ENCODE measurements at regions not wholly inside any gene's neighbourhood (a gene's known extent, or its start where the extent isn't known, plus 50 kb on each side); places are given as distances from the start of the nearest gene placed in this dataset.
A peak's percentile ranks its signal among the peaks of the same experiment; 100 is the strongest.
"Not testable (repeated sequence)": the region's sequence is repeated elsewhere in the genome, so short reads cannot be mapped to it uniquely, and the experiment has no call there.

DNA sequence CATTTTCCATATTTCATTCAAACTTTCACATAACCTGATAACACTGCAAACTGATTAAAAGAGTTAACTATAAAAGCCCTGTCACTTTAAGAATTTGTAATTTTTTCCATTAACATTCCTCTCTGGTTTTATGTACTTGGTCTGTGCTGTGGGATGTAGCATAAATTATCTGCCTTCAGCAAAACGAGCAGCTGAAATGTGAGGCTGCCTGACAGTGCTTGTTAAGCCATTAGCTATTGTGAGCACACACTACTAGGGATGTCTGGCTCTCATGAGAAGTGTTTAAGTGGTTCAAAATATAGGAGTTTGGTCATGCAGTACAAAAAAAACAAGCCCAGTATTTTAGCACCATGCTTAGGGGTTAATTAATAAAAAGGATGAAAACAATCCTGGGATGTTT is 63.0 kb downstream of the HOXA1 start:
- TF ChIP-seq, protein P1, sequence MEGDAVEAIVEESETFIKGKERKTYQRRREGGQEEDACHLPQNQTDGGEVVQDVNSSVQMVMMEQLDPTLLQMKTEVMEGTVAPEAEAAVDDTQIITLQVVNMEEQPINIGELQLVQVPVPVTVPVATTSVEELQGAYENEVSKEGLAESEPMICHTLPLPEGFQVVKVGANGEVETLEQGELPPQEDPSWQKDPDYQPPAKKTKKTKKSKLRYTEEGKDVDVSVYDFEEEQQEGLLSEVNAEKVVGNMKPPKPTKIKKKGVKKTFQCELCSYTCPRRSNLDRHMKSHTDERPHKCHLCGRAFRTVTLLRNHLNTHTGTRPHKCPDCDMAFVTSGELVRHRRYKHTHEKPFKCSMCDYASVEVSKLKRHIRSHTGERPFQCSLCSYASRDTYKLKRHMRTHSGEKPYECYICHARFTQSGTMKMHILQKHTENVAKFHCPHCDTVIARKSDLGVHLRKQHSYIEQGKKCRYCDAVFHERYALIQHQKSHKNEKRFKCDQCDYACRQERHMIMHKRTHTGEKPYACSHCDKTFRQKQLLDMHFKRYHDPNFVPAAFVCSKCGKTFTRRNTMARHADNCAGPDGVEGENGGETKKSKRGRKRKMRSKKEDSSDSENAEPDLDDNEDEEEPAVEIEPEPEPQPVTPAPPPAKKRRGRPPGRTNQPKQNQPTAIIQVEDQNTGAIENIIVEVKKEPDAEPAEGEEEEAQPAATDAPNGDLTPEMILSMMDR (IDR thresholded peaks at IDR 0.05; ENCODE audit: extremely low read depth, insufficient read depth, missing control alignments): no peak
- in situ Hi-C loops (cut with MboI; ENCODE audit: low pct_unique_long_range_greater_than_20kb, low sequenced_read_pairs, unreplicated experiment): no loop called here
- no peak for DNase-seq (ENCODE audit: low spot score)

DNA sequence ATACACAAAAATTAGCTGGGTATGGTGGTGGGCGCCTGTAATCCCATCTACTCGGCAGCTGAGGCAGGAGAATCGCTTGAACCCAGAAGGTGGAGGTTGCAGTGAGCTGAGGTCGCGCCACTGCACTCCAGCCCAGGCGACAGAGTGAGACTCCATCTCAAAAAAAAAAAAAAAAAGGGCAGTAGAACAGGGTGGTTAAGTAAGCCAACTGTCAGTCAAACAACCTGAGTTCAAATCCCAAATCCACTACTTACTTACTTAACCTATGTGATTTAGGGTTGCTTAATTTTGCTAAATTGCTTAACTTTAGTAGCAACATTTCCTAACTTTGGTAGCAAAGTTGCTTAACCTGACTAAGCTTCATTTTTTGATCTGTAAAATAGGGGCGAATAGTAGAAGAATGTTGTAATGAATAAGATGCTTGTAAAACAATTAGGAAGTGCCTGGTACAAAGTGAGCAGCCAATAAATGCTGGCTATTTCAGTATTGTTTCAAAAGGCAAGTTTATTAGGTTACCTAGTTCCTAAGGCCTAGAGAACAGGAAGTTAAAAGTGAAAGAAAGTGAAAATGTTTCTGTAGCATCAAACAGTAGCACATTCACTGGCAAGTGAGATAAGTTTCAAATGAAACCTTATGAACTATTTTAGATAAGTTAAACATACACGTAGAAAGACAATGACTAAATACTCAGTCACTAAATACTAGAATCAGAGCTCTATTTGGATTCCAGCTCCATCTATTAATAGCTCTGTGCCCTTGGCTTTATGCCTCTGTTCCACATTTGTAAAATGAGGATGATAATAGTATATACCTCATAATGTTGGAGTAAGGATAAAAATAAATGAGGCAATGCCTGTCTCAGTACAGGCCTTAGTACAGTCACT is 64.3 kb downstream of the HOXA1 start:
- DNase-seq (ENCODE audit: low spot score): peak; percentile 52
- TF ChIP-seq, protein P1 (IDR thresholded peaks at IDR 0.05; ENCODE audit: extremely low read depth, insufficient read depth, missing control alignments): no peak
- in situ Hi-C loops (cut with MboI; ENCODE audit: low pct_unique_long_range_greater_than_20kb, low sequenced_read_pairs, unreplicated experiment): no loop called here

DNA sequence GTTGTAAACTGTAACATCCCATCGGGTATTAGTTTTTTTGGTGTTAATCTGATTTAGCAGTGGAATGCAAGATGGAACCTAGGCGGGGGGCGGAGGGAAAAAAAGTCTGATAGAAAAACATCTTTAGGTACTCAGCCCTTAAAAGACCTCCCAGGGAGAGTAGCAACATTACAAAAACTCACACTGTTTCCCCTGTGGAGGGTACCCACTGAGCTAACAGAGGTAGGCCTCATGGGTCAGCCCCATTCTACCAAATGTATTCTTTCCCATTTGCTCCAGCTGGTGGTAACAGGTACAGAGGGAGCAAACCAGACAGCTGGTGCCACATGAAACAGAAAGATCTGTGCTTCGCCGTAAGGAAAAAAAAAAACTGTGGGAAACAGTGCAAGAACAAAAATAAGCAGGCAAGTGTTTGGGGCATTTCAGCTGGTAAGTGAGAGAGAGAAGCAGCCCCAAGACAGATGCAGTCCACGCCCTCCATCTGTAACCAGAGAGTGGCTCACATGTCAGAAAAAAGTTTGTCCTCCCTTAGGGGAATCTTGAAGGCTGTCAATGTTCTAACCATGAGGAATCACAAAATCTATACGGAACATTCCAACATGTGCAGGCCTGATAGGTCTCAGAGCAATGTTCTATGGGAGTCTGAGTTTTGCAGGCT is 65.3 kb downstream of the HOXA1 start:
- in situ Hi-C loops (cut with MboI; ENCODE audit: low pct_unique_long_range_greater_than_20kb, low sequenced_read_pairs, unreplicated experiment): no loop called here
- no peak for DNase-seq (ENCODE audit: low spot score)
- TF ChIP-seq, protein P1 (IDR thresholded peaks at IDR 0.05; ENCODE audit: extremely low read depth, insufficient read depth, missing control alignments): no peak

DNA sequence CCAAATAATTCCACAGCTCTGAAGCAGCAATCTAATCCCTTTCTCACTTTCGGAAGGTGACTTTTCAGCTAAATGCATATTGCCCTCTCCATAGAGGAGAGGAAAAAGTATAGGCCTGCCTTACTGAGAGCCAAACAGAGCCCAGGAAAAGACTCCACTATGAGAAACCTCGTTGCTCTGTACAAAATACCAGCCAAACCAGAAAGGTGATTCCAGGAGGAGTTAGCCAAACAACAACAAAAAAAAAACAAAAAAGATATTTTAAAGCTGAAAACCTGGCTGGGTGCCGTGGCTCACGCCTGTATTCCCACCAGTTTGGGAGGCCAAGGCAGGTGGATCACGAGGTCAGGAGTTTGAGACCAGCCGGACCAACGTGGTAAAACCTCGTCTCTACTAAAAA is 70.5 kb downstream of the HOXA1 start:
- in situ Hi-C loops (cut with MboI; ENCODE audit: low pct_unique_long_range_greater_than_20kb, low sequenced_read_pairs, unreplicated experiment): no loop called here
- DNase-seq (ENCODE audit: low spot score): no peak
- TF ChIP-seq, protein P1 (IDR thresholded peaks at IDR 0.05; ENCODE audit: extremely low read depth, insufficient read depth, missing control alignments): no peak

DNA sequence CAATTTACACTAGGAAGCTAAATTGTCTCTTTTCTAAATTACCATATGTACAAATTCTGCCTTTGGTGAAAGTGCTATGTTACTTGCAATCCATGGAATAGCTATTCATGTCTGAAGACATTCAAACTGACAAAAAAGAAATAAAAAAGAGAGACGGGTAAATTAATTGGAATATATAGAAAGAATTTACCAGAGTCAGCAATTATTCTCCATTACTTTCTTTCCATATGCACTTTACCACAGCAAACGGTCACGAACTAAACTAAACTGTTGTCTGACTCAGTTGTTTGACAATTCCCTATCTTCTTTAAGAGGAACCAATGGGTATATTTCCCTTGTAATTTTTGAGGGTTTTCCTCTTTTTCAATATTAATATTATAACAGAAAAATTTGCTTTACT is 85.7 kb downstream of the HOXA1 start:
- TF ChIP-seq, protein P1 (IDR thresholded peaks at IDR 0.05; ENCODE audit: extremely low read depth, insufficient read depth, missing control alignments): no peak
- in situ Hi-C loops (cut with MboI; ENCODE audit: low pct_unique_long_range_greater_than_20kb, low sequenced_read_pairs, unreplicated experiment): no loop called here

DNA sequence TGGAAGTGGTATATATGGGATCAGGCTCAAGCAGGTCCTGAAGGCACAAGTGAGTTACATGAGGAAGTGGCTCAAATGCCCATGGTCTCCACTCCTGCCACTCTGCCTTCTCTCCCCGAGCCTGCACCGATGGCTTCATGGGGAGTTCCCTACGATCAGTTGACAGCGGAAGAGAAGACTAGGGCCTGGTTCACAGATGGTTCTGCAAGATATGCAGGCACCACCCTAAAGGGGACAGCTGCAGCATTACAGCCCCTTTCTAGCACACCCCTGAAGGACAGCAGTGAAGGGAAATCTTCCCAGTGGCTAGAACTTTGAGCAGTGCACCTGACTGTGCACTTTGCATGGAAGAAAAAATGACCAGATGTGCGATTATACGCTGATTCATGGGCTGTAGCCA is 95.3 kb downstream of the HOXA1 start:
- TF ChIP-seq, protein P1 (IDR thresholded peaks at IDR 0.05; ENCODE audit: extremely low read depth, insufficient read depth, missing control alignments): no peak
- in situ Hi-C loops (cut with MboI; ENCODE audit: low pct_unique_long_range_greater_than_20kb, low sequenced_read_pairs, unreplicated experiment): no loop called here
- DNase-seq (ENCODE audit: low spot score): no peak

More for the DNA sequence above, 85.7 kb downstream of the HOXA1 start:
- DNase-seq (ENCODE audit: low spot score): no peak

DNA sequence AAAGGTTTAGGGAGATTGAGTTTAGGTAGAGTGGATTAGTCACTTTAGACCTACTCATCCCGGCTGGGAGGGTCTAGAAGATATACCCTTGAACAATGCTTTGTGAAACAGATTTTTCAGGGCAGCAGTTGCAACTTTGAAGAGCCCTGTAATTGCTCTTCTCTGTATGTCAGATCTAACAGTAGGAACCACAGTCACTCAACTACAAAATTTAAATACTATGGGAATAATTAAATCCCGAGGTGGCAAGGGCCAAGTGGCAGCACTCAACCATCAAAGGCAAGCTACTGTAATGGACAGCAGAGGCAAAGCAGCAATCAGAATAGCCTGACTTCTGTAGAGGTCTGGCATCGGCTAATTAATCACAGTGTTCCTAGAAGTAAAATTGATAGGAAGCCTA is 97.5 kb downstream of the HOXA1 start:
- DNase-seq (ENCODE audit: low spot score); in situ Hi-C loops (cut with MboI; ENCODE audit: low pct_unique_long_range_greater_than_20kb, low sequenced_read_pairs, unreplicated experiment): not testable (repeated sequence)
